ENCODE measurements at regions not wholly inside any gene's neighbourhood (a gene's known extent, or its start where the extent isn't known, plus 50 kb on each side); places are given as distances from the start of the nearest gene placed in this dataset.

- DNase-seq (ENCODE audit: low spot score): no peak
Observed at GRCh38 chr4:100970414-100970813, 376.9 kb downstream of the PPP3CA start.

DNA sequence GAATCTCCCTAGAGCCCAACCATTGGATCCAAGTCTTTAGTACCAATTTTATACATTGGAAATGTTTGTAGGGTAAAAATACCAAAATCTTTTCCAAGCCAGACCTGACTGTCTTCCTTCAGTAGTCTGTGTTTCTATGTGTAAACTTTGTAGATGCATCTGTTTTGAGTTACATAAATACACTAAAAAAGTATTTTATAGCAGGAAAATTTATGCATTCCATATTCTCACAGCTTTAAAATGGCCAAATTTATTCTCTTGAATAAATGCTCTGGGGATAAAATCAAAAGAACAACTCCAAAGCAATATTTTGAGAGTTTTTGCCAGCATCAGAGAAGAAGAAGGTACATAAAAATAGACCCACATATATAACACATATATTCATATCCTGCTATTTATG is 377.4 kb downstream of the PPP3CA start:
- DNase-seq (ENCODE audit: low spot score): no peak

- DNase-seq (ENCODE audit: low spot score): no peak
Observed at GRCh38 chr4:100968046-100968445, 379.3 kb downstream of the PPP3CA start.

GRCh38 chr4:100963627-100964026 is 383.7 kb downstream of the PPP3CA start:
- DNase-seq (ENCODE audit: low spot score): no peak

GRCh38 chr4:100962698-100963097 is 384.6 kb downstream of the PPP3CA start:
- no peak for DNase-seq (ENCODE audit: low spot score)

GRCh38 chr4:100960232-100960631 is 387.1 kb downstream of the PPP3CA start:
- no peak for DNase-seq (ENCODE audit: low spot score)

GRCh38 chr4:100954046-100954445 is 393.3 kb downstream of the PPP3CA start:
- DNase-seq (ENCODE audit: low spot score): no peak

DNA sequence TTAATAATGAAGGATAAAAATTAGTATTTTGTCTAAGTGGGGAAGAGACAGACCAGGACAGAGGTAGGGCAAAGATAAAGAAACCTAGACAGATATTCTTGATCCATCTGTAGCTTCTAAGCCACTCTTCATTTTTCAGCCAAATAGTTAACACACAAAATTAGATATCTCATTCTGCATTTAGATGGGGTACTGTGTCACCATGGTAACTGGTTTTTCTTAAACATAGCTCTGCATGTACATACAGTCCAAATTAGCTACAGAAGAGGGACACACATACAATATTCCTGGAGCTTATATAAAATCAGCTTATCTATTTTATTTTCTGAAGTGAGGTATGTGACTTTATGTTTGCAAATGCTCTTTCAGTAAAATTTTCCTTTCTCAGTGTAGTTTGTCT is 393.7 kb downstream of the PPP3CA start:
- no peak for DNase-seq (ENCODE audit: low spot score)

- no peak for DNase-seq (ENCODE audit: low spot score)
Observed at GRCh38 chr4:100952590-100952989, 394.7 kb downstream of the PPP3CA start.

GRCh38 chr4:100949350-100949935 is 397.9 kb downstream of the PPP3CA start:
- no peak for DNase-seq (ENCODE audit: low spot score)

DNA sequence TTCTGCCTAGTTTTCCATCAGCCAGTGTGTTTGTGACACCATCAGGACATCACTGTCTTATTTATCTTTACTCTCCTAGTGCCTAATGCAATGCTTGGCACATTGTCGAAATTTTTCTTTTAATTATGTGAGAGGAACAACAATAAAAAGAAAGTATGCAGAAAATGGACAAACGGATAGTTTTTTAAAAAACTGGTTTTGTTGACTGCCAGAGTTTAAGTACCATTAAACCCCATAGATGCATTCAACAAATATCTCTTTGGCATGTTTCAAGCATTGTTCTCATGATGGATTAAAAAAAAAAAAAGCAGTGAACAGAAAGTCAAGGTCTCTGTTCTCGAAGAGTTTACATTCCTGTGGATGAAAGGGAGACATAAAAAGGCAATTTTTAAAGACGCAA is 398.4 kb downstream of the PPP3CA start:
- no peak for DNase-seq (ENCODE audit: low spot score)

- DNase-seq (ENCODE audit: low spot score): no peak
Observed at GRCh38 chr4:100945789-100946188, 401.5 kb downstream of the PPP3CA start.

- no peak for DNase-seq (ENCODE audit: low spot score)
Observed at GRCh38 chr4:100938698-100939097, 408.6 kb downstream of the PPP3CA start.

GRCh38 chr4:100936661-100937375 is 410.5 kb downstream of the PPP3CA start:
- DNase-seq (ENCODE audit: low spot score): no peak

GRCh38 chr4:100935090-100935489 is 412.2 kb downstream of the PPP3CA start:
- no peak for DNase-seq (ENCODE audit: low spot score)

DNA sequence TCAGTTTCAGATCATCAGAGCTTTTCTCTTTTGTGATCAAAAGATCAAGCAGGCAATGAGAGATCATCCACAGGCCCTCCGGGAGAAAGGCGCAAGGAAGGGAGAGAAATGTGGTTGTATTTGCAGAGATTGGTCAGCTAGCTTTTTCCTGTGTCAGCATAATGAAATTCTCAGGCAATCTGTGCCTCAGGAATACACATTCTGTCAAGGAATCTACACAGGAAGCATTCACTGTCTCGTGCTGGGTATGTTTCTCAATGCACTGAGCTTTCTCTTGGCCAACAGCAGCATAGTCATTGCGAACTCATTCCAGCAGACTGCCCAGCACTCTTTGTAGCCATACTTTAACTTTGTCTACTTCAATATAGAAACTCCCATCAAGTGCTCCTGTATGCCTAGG is 413.7 kb downstream of the PPP3CA start:
- DNase-seq (ENCODE audit: low spot score): peak; percentile 48

DNA sequence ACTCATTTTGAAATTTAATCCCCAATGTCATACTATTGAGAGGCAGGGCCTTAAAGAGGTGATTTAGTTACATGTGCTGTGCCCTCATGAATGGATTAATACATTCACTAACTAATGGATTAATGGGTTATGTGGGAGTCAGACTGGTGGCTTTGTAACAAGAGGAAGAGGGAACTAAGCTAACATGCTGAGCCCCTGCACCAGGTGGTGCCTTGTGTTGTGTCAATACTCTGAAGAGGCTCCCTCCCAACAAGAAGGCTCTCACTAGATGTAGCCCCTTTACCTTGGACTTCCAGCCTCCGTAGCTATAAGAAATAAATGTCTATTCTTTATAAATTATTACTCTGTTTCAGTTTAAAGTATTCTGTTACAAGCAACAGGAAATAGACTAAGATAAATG is 411.9 kb upstream of the EMCN start:
- DNase-seq (ENCODE audit: low spot score): no peak

GRCh38 chr4:100929135-100929534 is 411.3 kb upstream of the EMCN start:
- no peak for DNase-seq (ENCODE audit: low spot score)

DNA sequence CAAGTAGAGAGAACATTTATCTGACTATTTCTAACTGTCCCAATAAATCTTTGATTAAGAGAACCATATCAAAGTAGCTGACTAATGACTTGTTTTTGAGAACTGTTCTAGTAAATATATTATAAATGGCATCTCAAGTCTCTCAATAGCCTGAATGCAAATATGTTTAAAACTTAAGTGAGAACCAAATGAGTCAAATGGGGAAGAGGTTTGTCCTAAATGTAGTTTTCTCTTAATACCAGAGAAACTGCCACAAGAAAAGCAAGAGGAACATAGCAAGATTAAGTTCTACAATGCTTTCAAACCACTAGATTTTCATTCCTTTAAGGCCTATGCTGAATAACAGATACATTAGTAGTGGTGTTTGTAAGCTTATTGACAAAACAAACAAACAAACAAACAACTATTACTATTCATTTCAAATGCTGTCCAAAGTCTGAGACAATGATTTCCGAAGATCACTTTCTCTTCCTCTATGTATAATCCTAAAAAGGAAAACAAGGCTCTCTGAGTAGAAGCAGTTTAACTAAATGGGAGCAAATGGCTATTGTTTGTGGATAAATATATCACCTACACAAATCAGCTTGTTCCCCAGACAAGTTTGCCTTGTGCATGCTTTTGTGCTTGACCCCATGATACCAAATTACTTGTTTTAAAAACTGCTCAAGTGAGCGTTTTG is 408.4 kb upstream of the EMCN start:
- no peak for DNase-seq (ENCODE audit: low spot score)

DNA sequence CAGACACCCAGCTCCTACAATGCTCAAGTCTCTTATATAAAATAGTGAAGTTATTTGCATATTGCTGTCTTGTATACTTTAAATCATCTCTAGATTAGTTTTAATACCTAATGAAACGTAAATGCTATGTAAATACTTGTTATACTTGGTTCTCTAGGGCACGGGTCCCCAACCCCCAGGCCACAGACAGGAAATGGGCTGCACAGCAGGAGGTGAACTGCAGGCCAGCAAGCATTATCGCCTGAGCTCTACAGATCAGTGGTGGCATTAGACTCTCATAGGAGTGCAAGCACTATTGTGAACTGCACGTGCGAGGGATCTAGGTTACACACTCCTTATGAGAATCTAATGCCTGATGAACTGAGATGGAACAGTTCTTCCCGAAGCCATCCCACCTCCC is 395.9 kb upstream of the EMCN start:
- DNase-seq (ENCODE audit: low spot score): no peak

DNA sequence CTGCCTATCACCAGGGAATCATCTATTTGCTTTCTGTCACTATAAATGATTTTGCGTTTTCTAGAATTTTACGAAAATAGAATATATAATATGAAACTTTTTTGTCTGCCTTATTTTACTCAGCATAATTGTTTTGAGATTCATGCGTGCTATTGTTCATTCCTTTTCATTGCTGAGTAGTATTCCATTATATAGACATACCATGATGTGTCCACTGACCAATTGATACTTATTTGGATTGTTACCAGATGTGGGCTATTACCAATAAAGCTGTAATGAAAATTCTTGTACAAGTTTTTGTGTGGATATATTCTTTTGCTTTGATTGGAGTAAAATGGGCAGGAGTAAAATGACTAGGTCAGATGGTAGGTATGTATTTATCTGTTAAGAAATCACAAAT is 390.7 kb upstream of the EMCN start:
- no peak for DNase-seq (ENCODE audit: low spot score)

DNA sequence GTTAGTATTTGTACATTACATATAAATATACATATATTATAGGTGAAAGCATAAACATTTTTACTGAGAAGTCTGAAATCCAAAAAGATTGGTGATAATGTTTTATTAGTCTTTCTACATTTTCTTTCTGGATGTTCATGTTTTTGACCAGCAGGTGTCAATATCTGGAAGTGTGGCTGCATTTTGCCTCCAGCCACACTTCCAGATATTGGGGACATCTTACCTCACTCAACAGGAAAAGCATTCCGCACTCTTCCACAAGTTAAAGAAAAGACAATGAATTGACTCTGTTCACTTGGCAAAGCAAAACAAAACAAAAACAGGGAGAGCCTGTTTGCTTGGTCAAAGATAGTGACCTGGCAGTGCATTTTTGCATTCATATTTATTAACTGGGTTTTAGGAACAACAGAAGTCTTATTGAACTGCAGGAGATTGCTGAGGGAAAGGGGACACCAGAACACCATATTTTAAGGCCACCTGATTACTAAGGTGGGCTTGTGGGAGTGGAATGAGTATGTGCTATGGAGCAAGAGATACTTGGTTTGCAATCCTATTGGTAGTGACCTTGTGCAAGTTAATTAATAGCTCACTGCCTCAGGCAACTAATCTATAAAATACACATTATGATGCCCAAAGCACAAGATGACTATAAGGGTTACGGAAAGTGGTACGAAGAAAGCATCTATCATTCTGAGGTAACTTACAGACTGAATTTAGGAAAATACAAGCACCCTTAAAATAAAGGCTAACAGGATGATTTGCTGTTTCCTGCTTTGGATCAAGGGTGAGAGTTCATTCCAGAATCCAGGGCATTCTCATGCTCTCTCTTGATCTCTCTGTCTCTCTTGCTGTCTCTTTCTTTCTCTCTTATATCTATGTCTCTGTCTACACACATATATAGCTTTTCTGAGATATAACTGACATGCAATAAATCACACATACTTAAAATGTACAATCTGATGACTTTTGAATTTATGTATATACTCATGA is 389.9 kb upstream of the EMCN start:
- DNase-seq (ENCODE audit: low spot score): peak; percentile 16

Measured in GM03348 (cell line).